ENCODE measurements at regions not wholly inside any gene's neighbourhood (a gene's known extent, or its start where the extent isn't known, plus 50 kb on each side); places are given as distances from the start of the nearest gene placed in this dataset.

DNA sequence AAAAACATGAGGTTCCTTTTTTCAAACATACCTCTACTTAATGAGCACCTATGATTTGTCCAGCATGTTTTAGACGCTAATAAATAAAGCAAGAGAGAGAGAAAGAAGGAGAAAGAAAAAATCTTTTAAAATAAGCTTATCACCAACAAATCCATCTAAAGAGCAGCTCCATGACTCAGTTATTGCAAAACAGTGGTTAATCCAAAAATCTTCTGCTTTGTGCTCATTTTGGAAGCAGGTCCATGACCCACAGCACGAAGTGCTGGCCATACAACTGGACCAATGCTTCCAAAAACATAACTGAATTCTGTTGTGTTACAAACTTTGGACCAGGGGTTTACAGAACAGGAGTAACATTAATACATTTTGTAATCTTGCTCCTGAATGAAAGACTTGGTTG lies 696.6 kb downstream of the KCNA4 start:
- Histone ChIP-seq H3K36me3 (ENCODE audit: control insufficient read depth, insufficient read depth, low read length) (no peaks in the 10 kb centered on the region), H3K4me3 (ENCODE audit: low read depth, low read length) (no peak overlapping the region), H3K27me3 (ENCODE audit: control insufficient read depth, insufficient read depth, low read length) (no peaks in the 10 kb centered on the region)
- CTCF ChIA-PET = interaction anchor here (0.9 to 3.9 kb wide), 5 partner anchors 9 to 1621 kb away, joined by 3 to 22 read pairs (median 5); no protein-coding TSS in a partner anchor
- DNase-seq (ENCODE audit: low read depth) = no peak
- POLR2A ChIA-PET = no interaction called here
- TF ChIP-seq, protein P1, sequence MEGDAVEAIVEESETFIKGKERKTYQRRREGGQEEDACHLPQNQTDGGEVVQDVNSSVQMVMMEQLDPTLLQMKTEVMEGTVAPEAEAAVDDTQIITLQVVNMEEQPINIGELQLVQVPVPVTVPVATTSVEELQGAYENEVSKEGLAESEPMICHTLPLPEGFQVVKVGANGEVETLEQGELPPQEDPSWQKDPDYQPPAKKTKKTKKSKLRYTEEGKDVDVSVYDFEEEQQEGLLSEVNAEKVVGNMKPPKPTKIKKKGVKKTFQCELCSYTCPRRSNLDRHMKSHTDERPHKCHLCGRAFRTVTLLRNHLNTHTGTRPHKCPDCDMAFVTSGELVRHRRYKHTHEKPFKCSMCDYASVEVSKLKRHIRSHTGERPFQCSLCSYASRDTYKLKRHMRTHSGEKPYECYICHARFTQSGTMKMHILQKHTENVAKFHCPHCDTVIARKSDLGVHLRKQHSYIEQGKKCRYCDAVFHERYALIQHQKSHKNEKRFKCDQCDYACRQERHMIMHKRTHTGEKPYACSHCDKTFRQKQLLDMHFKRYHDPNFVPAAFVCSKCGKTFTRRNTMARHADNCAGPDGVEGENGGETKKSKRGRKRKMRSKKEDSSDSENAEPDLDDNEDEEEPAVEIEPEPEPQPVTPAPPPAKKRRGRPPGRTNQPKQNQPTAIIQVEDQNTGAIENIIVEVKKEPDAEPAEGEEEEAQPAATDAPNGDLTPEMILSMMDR (IDR thresholded peaks at IDR 0.05; ENCODE audit: insufficient read depth, low read depth, low read length) = no peak

DNA sequence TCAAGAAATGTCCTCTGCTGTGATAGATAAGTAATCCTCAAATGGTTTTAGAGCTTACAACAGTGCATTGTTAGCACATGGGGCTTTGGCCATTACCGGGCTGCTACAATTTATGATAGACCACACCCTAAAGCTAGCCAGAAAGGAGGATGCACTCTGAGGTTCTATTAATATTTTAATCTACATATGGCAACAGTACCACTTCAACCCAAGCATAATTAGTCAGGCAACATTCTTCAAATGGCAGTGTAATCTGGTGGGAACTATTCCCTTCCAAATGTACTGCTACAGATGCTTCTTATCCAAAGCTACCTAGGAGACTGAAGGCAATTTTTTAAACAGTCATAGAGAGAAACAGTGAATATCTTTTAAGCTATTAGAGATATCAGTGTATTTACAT lies 697.6 kb downstream of the KCNA4 start:
- ChIA-PET POLR2A (interaction anchor here (0.6 to 0.8 kb wide), 2 partner anchors 10 to 354 kb away, joined by 3 to 5 read pairs; no protein-coding TSS in a partner anchor), CTCF (interaction anchor here (0.9 to 3.9 kb wide), 3 partner anchors 10 to 1620 kb away, joined by 3 to 22 read pairs (median 3); no protein-coding TSS in a partner anchor)
- Histone ChIP-seq H3K4me3 (ENCODE audit: low read depth, low read length) (no peak overlapping the region), H3K27me3 (ENCODE audit: control insufficient read depth, insufficient read depth, low read length) (no peaks in the 10 kb centered on the region), H3K36me3 (ENCODE audit: control insufficient read depth, insufficient read depth, low read length) (no peaks in the 10 kb centered on the region)
- TF ChIP-seq, protein P1 (IDR thresholded peaks at IDR 0.05; ENCODE audit: insufficient read depth, low read depth, low read length) = no peak
- DNase-seq (ENCODE audit: low read depth) = no peak

DNA sequence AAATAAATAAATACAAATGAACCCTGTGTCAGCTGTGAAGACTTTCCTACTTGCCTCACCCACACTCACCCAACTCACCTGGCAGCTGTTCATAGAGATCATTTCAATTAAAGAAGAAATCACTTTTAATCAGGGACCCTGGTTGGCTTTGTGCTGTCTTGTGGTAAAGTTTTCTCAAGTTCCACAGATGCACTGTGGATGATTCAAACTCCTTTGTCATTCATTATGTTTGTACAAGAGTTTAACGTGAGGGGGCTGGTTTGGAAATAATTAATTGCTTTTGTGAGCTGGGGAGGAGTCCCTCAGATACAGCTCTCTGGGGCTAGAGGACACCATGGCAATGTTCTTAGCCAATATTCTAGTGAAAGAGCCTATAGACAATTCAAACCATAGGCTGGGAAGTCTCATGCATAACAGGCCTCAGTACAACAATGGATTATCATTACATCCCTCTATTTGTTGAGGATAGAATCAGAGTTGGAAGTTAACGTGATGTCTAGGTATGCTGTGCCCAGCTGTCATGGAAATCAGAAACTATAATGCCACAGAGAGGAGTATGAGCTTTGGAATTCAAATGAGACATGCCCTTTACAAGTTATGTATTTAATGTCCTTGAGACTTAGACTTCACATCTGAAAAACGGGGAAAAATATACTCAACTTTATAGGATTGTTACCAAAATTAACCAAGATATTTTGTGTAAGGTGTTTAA lies 698.5 kb downstream of the KCNA4 start:
- peak; percentile 59 for DNase-seq (ENCODE audit: low read depth)
- Histone ChIP-seq H3K27me3 (ENCODE audit: control insufficient read depth, insufficient read depth, low read length) (no peaks in the 10 kb centered on the region), H3K4me3 (ENCODE audit: low read depth, low read length) (no peak overlapping the region), H3K36me3 (ENCODE audit: control insufficient read depth, insufficient read depth, low read length) (no peaks in the 10 kb centered on the region)
- TF ChIP-seq, protein P1 (IDR thresholded peaks at IDR 0.05; ENCODE audit: insufficient read depth, low read depth, low read length) = no peak
- ChIA-PET POLR2A (interaction anchor here (0.5 to 0.8 kb wide), 2 partner anchors 159 to 353 kb away, joined by 3 to 4 read pairs; no protein-coding TSS in a partner anchor), CTCF (interaction anchor here (1.9 to 3.9 kb wide), 2 partner anchors 11 to 1621 kb away, joined by 4 to 22 read pairs; no protein-coding TSS in a partner anchor)

DNA sequence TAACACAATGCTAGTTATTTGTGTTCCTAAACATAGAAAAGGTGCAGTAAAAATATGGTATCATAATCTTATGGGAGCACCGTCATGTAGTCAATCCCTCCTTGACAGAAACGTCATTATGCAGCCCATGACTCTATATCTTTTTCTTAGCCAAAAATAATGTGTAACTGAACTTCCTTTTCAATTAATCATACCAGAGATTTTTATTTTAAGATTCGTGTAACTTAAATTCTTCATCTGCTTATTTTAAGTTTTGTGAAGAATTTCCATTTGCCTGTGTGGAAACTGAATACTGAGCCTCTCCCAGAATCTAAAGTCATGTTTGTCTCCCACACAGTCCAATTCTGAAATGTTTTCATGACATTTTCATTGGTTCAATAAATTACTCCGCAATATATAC lies 699.1 kb downstream of the KCNA4 start:
- ChIA-PET POLR2A (interaction anchor here (0.5 kb wide), 1 partner anchor 158 kb away, joined by 4 read pairs; no protein-coding TSS in a partner anchor), CTCF (interaction anchor here (1.9 kb wide), 1 partner anchor 1621 kb away, joined by 4 read pairs; no protein-coding TSS in a partner anchor)
- TF ChIP-seq, protein P1 (IDR thresholded peaks at IDR 0.05; ENCODE audit: insufficient read depth, low read depth, low read length) = no peak
- no peak overlapping the region for H3K4me3 ChIP-seq (ENCODE audit: low read depth, low read length)
- no peaks in the 10 kb centered on the region for H3K36me3 ChIP-seq (ENCODE audit: control insufficient read depth, insufficient read depth, low read length)
- no peak for DNase-seq (ENCODE audit: low read depth)
- H3K27me3 ChIP-seq (ENCODE audit: control insufficient read depth, insufficient read depth, low read length) = no peaks in the 10 kb centered on the region

DNA sequence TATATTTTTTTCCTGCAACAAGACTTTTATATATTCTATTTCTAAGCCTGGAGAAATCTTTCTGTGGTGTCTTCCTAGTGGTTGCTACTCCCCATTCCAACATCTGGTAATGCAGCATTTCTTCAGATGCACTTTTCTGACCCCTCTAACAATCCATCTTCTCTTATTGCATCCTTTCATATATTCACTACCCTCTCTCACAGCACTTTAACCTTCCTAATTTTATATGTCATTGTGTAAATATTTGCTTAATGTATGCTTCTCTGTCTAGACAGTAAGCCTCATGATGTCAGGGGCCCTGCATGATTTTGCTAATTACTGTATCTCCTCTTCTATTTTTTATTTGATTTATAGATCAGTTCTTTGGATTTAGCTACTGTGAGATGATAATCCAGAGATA lies 701.6 kb downstream of the KCNA4 start:
- ChIA-PET POLR2A (no interaction called here), CTCF (no interaction called here)
- DNase-seq (ENCODE audit: low read depth) = no peak
- Histone ChIP-seq H3K36me3 (ENCODE audit: control insufficient read depth, insufficient read depth, low read length) (no peaks in the 10 kb centered on the region), H3K27me3 (ENCODE audit: control insufficient read depth, insufficient read depth, low read length) (no peaks in the 10 kb centered on the region), H3K4me3 (ENCODE audit: low read depth, low read length) (no peak overlapping the region)
- TF ChIP-seq, protein P1 (IDR thresholded peaks at IDR 0.05; ENCODE audit: insufficient read depth, low read depth, low read length) = no peak
